ENCODE measurements at regions not wholly inside any gene's neighbourhood (a gene's known extent, or its start where the extent isn't known, plus 50 kb on each side); places are given as distances from the start of the nearest gene placed in this dataset.

- no peak for TF ChIP-seq EP300 (IDR thresholded peaks at IDR 0.05; ENCODE audit: borderline replicate concordance)
- no peak for TF ChIP-seq FOXM1 (IDR thresholded peaks at IDR 0.05; ENCODE audit: borderline replicate concordance, low read depth)
Measured at GRCh38 chr7:34299066-34299465, 359.0 kb upstream of the NPSR1 start.
